WTC11 (cell line): ENCODE measurements at regions not wholly inside any gene's neighbourhood (a gene's known extent, or its start where the extent isn't known, plus 50 kb on each side); places are given as distances from the start of the nearest gene placed in this dataset.

ENCODE experiments used
- E2F4 ChIP-seq: sonication (generic); formaldehyde crosslinking; IDR thresholded peaks from 2 replicates; pipeline ENCODE4 v1.8.1; 2022; ENCODE audit warnings: low read depth, mild to moderate bottlenecking, moderate library complexity, missing genetic modification reagents, borderline replicate concordance
- FOXK1 ChIP-seq: sonication (generic); formaldehyde crosslinking; IDR thresholded peaks from 2 replicates; pipeline ENCODE4 v1.8.0; 2022; ENCODE audit warnings: mild to moderate bottlenecking, moderate library complexity, missing genetic modification reagents
- FOXP1 ChIP-seq: sonication (generic); formaldehyde crosslinking; IDR thresholded peaks from 2 replicates; pipeline ENCODE4 v1.8.0; 2022; ENCODE audit warnings: missing genetic modification reagents, mild to moderate bottlenecking, moderate library complexity, borderline replicate concordance
- SMAD4 ChIP-seq: sonication (generic); formaldehyde crosslinking; IDR thresholded peaks from 2 replicates; pipeline ENCODE4 v1.8.0; 2022; ENCODE audit warnings: mild to moderate bottlenecking, missing genetic modification reagents
- ZBTB21 ChIP-seq: sonication (generic); formaldehyde crosslinking; IDR thresholded peaks from 2 replicates; pipeline ENCODE4 v1.8.1; 2023; ENCODE audit warnings: mild to moderate bottlenecking, missing genetic modification reagents, borderline replicate concordance
- ZNF263 ChIP-seq: sonication (generic); formaldehyde crosslinking; IDR thresholded peaks from 2 replicates; pipeline ENCODE4 v1.8.1; 2022; ENCODE audit warnings: low read depth, mild to moderate bottlenecking, moderate library complexity, missing genetic modification reagents
- ZNF423 ChIP-seq: fragments of 250-450 bp; sonication (Bioruptor Pico); IDR thresholded peaks from 2 replicates; pipeline ENCODE4 v2.1.2; 2022; ENCODE audit warnings: mild to moderate bottlenecking, moderate library complexity
- ZNF512 ChIP-seq: sonication (generic); formaldehyde crosslinking; IDR thresholded peaks from 2 replicates; pipeline ENCODE4 v1.8.1; 2022; ENCODE audit warnings: missing genetic modification reagents, borderline replicate concordance
- TF ChIP-seq, protein P1 (sequence below): fragments of 200-600 bp; IDR thresholded peaks from 2 replicates; pipeline ENCODE4 v1.8.0; 2022; ENCODE audit warnings: antibody characterized with exemption
- TF ChIP-seq, protein P2 (sequence below): sonication (generic); formaldehyde crosslinking; IDR thresholded peaks from 2 replicates; pipeline ENCODE4 v1.8.1; 2022; ENCODE audit warnings: mild to moderate bottlenecking, missing genetic modification reagents, moderate library complexity, borderline replicate concordance

GRCh38 chr5:61811052-61811451, 479.0 kb downstream of the ZSWIM6 start:
- TF ChIP-seq ZBTB21 (CRISPR knock-in tag) (no peak), ZNF512 (no peak), FOXK1 (no peak), SMAD4 (CRISPR knock-in tag) (no peak), E2F4 (CRISPR knock-in tag) (no peak), ZNF263 (CRISPR knock-in tag) (no peak), FOXP1 (CRISPR knock-in tag) (no peak), ZNF423 (CRISPR knock-in tag) (no peak)
- TF ChIP-seq, protein P1, sequence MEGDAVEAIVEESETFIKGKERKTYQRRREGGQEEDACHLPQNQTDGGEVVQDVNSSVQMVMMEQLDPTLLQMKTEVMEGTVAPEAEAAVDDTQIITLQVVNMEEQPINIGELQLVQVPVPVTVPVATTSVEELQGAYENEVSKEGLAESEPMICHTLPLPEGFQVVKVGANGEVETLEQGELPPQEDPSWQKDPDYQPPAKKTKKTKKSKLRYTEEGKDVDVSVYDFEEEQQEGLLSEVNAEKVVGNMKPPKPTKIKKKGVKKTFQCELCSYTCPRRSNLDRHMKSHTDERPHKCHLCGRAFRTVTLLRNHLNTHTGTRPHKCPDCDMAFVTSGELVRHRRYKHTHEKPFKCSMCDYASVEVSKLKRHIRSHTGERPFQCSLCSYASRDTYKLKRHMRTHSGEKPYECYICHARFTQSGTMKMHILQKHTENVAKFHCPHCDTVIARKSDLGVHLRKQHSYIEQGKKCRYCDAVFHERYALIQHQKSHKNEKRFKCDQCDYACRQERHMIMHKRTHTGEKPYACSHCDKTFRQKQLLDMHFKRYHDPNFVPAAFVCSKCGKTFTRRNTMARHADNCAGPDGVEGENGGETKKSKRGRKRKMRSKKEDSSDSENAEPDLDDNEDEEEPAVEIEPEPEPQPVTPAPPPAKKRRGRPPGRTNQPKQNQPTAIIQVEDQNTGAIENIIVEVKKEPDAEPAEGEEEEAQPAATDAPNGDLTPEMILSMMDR: no peak
- TF ChIP-seq, protein P2, sequence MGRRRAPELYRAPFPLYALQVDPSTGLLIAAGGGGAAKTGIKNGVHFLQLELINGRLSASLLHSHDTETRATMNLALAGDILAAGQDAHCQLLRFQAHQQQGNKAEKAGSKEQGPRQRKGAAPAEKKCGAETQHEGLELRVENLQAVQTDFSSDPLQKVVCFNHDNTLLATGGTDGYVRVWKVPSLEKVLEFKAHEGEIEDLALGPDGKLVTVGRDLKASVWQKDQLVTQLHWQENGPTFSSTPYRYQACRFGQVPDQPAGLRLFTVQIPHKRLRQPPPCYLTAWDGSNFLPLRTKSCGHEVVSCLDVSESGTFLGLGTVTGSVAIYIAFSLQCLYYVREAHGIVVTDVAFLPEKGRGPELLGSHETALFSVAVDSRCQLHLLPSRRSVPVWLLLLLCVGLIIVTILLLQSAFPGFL (CRISPR knock-in tag): no peak
